ENCODE measurements at regions not wholly inside any gene's neighbourhood (a gene's known extent, or its start where the extent isn't known, plus 50 kb on each side); places are given as distances from the start of the nearest gene placed in this dataset.

- no peak overlapping the region for H3K4me3 Mint-ChIP-seq (ENCODE audit: unreplicated experiment)
- H3K36me3 Mint-ChIP-seq (ENCODE audit: unreplicated experiment): no peaks in the 10 kb centered on the region
- no peaks in the 10 kb centered on the region for H3K4me1 Mint-ChIP-seq (ENCODE audit: unreplicated experiment)
- no peak for TF ChIP-seq CTCF (IDR thresholded peaks at IDR 0.05)
- peaks cover 19% of the 10 kb centered on the region for H3K9me3 Mint-ChIP-seq (ENCODE audit: unreplicated experiment)
- H3K27ac Mint-ChIP-seq (ENCODE audit: unreplicated experiment): no peak overlapping the region
- DNase-seq (ENCODE audit: extremely low spot score, unreplicated experiment): no peak
- peaks cover 37% of the 10 kb centered on the region for H3K27me3 Mint-ChIP-seq (ENCODE audit: unreplicated experiment)
Measured at GRCh38 chr10:2963889-2964631, 103.3 kb upstream of the PFKP start.

- Mint-ChIP-seq H3K4me1 (ENCODE audit: unreplicated experiment) (no peaks in the 10 kb centered on the region), H3K36me3 (ENCODE audit: unreplicated experiment) (no peaks in the 10 kb centered on the region), H3K27me3 (ENCODE audit: unreplicated experiment) (peaks cover 38% of the 10 kb centered on the region), H3K27ac (ENCODE audit: unreplicated experiment) (no peak overlapping the region), H3K4me3 (ENCODE audit: unreplicated experiment) (no peak overlapping the region), H3K9me3 (ENCODE audit: unreplicated experiment) (peaks cover 19% of the 10 kb centered on the region)
- TF ChIP-seq CTCF (IDR thresholded peaks at IDR 0.05): no peak
- no peak for DNase-seq (ENCODE audit: extremely low spot score, unreplicated experiment)
Measured at GRCh38 chr10:2962194-2962593, 105.2 kb upstream of the PFKP start.

- H3K4me1 Mint-ChIP-seq (ENCODE audit: unreplicated experiment): no peaks in the 10 kb centered on the region
- TF ChIP-seq CTCF (IDR thresholded peaks at IDR 0.05): no peak
- DNase-seq (ENCODE audit: extremely low spot score, unreplicated experiment): no peak
- no peak overlapping the region for H3K4me3 Mint-ChIP-seq (ENCODE audit: unreplicated experiment)
- H3K27me3 Mint-ChIP-seq (ENCODE audit: unreplicated experiment): peaks cover 42% of the 10 kb centered on the region
- H3K36me3 Mint-ChIP-seq (ENCODE audit: unreplicated experiment): no peaks in the 10 kb centered on the region
- H3K9me3 Mint-ChIP-seq (ENCODE audit: unreplicated experiment): peaks cover 15% of the 10 kb centered on the region
- no peak overlapping the region for H3K27ac Mint-ChIP-seq (ENCODE audit: unreplicated experiment)
Measured at GRCh38 chr10:2958659-2959058, 108.7 kb upstream of the PFKP start.

- no peak overlapping the region for H3K4me3 Mint-ChIP-seq (ENCODE audit: unreplicated experiment)
- no peaks in the 10 kb centered on the region for H3K4me1 Mint-ChIP-seq (ENCODE audit: unreplicated experiment)
- TF ChIP-seq CTCF (IDR thresholded peaks at IDR 0.05): no peak
- DNase-seq (ENCODE audit: extremely low spot score, unreplicated experiment): no peak
- H3K36me3 Mint-ChIP-seq (ENCODE audit: unreplicated experiment): no peaks in the 10 kb centered on the region
- peaks cover 48% of the 10 kb centered on the region for H3K27me3 Mint-ChIP-seq (ENCODE audit: unreplicated experiment)
- no peak overlapping the region for H3K27ac Mint-ChIP-seq (ENCODE audit: unreplicated experiment)
- H3K9me3 Mint-ChIP-seq (ENCODE audit: unreplicated experiment): peaks cover 15% of the 10 kb centered on the region
Measured at GRCh38 chr10:2957785-2958184, 109.6 kb upstream of the PFKP start.

GRCh38 chr10:2955064-2955463 is 112.3 kb upstream of the PFKP start:
- Mint-ChIP-seq H3K27me3 (ENCODE audit: unreplicated experiment) (peaks cover 54% of the 10 kb centered on the region), H3K4me1 (ENCODE audit: unreplicated experiment) (no peaks in the 10 kb centered on the region), H3K9me3 (ENCODE audit: unreplicated experiment) (no peaks in the 10 kb centered on the region), H3K36me3 (ENCODE audit: unreplicated experiment) (no peaks in the 10 kb centered on the region), H3K27ac (ENCODE audit: unreplicated experiment) (no peak overlapping the region), H3K4me3 (ENCODE audit: unreplicated experiment) (no peak overlapping the region)
- no peak for TF ChIP-seq CTCF (IDR thresholded peaks at IDR 0.05)
- DNase-seq (ENCODE audit: extremely low spot score, unreplicated experiment): no peak
